Type B pancreatic cell (in vitro differentiated cells): ENCODE measurements at regions not wholly inside any gene's neighbourhood (a gene's known extent, or its start where the extent isn't known, plus 50 kb on each side); places are given as distances from the start of the nearest gene placed in this dataset.

Source experiments
- DNase-seq: peaks from one replicate; pipeline ENCODE4 v3.0.0; 2021; ENCODE audit warnings: mixed read lengths; ENCODE audit not compliant: unreplicated experiment; ENCODE audit errors: extremely low spot score
- H3K27ac Mint-ChIP-seq: 2 replicates; pipeline ENCODE4 v1.8.0; 2021; ENCODE audit warnings: mild to moderate bottlenecking, mixed read lengths
- H3K27me3 Mint-ChIP-seq: 2 replicates; pipeline ENCODE4 v1.8.0; 2021; ENCODE audit warnings: mixed read lengths
- H3K36me3 Mint-ChIP-seq: 2 replicates; pipeline ENCODE4 v1.8.0; 2021; ENCODE audit warnings: mixed read lengths
- H3K4me1 Mint-ChIP-seq: one replicate; pipeline ENCODE4 v1.8.0; 2021; ENCODE audit warnings: mixed read lengths; ENCODE audit not compliant: unreplicated experiment
- H3K4me3 Mint-ChIP-seq: 2 replicates; pipeline ENCODE4 v1.8.0; 2021; ENCODE audit warnings: mild to moderate bottlenecking, mixed read lengths
- H3K9me3 Mint-ChIP-seq: 2 replicates; pipeline ENCODE4 v1.8.0; 2021; ENCODE audit warnings: mixed read lengths
- CTCF ChIP-seq: fragments of 200-600 bp; sonication (generic); conservative IDR thresholded peaks from 2 replicates; pipeline ENCODE4 v1.5.0; 2021; ENCODE audit warnings: antibody characterized with exemption, mild to moderate bottlenecking

- Mint-ChIP-seq H3K36me3 (no peaks in the 10 kb centered on the region), H3K27ac (no peak overlapping the region), H3K27me3 (peaks cover 8% of the 10 kb centered on the region), H3K9me3 (no peaks in the 10 kb centered on the region), H3K4me3 (no peak overlapping the region), H3K4me1 (peaks cover 27% of the 10 kb centered on the region)
- no peak for DNase-seq
- no peak for TF ChIP-seq CTCF
Measured at GRCh38 chr2:118667348-118667747, 180.1 kb downstream of the EN1 start.

GRCh38 chr2:118665784-118666529 lies 181.5 kb downstream of the EN1 start:
- peaks cover 22% of the 10 kb centered on the region for H3K4me1 Mint-ChIP-seq
- H3K4me3 Mint-ChIP-seq: no peak overlapping the region
- no peak for DNase-seq
- H3K9me3 Mint-ChIP-seq: no peaks in the 10 kb centered on the region
- H3K36me3 Mint-ChIP-seq: no peaks in the 10 kb centered on the region
- no peak overlapping the region for H3K27ac Mint-ChIP-seq
- TF ChIP-seq CTCF: no peak
- peaks cover 8% of the 10 kb centered on the region for H3K27me3 Mint-ChIP-seq

- no peaks in the 10 kb centered on the region for H3K9me3 Mint-ChIP-seq
Measured at GRCh38 chr2:118661179-118661578, 186.3 kb downstream of the EN1 start.

GRCh38 chr2:118658596-118659198 lies 188.8 kb downstream of the EN1 start:
- Mint-ChIP-seq H3K36me3 (no peaks in the 10 kb centered on the region), H3K27me3 (peaks cover 13% of the 10 kb centered on the region), H3K27ac (no peak overlapping the region), H3K4me3 (no peak overlapping the region), H3K9me3 (no peaks in the 10 kb centered on the region), H3K4me1 (no peaks in the 10 kb centered on the region)
- no peak for TF ChIP-seq CTCF
- no peak for DNase-seq

More at GRCh38 chr2:118661179-118661578, 186.3 kb downstream of the EN1 start:
- Mint-ChIP-seq H3K4me3 (no peak overlapping the region), H3K4me1 (no peaks in the 10 kb centered on the region), H3K27ac (no peak overlapping the region), H3K36me3 (no peaks in the 10 kb centered on the region), H3K27me3 (peaks cover 15% of the 10 kb centered on the region)
- TF ChIP-seq CTCF: no peak
- no peak for DNase-seq

GRCh38 chr2:118657466-118657865 lies 190.0 kb downstream of the EN1 start:
- Mint-ChIP-seq H3K9me3 (no peaks in the 10 kb centered on the region), H3K36me3 (no peaks in the 10 kb centered on the region), H3K27ac (no peak overlapping the region), H3K4me1 (no peaks in the 10 kb centered on the region), H3K27me3 (peaks cover 15% of the 10 kb centered on the region), H3K4me3 (no peak overlapping the region)
- DNase-seq: no peak
- no peak for TF ChIP-seq CTCF
